HG02763 (cell line): ENCODE measurements at regions not wholly inside any gene's neighbourhood (a gene's known extent, or its start where the extent isn't known, plus 50 kb on each side); places are given as distances from the start of the nearest gene placed in this dataset.

Experiments used
- ATAC-seq: cut with Tn5 transposase; IDR thresholded peaks from one replicate; pipeline ENCODE4 v1.9.1; 2021; ENCODE audit warnings: mild to moderate bottlenecking, moderate library complexity; ENCODE audit not compliant: unreplicated experiment

DNA sequence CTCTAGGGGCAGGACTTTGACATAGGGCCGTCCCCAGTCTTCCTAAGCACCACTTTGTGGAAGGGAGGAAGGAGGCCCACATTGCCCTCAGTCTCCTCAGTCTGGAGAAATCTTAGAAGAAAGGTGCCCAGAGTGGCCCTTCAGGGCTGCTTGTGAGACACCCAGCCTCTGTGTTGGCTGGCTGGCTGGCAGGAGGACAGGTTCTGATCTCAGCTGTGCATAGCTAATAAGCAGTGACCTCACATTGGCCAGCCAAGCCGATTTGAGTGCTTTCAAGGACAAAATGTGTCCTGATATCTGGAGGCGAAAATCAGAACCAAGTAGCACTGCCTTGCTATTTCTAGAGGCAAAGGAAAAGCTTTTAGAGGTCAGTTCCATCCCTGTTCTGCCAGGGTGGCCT is 211.5 kb downstream of the BCOR start:
- ATAC-seq, result no peak

DNA sequence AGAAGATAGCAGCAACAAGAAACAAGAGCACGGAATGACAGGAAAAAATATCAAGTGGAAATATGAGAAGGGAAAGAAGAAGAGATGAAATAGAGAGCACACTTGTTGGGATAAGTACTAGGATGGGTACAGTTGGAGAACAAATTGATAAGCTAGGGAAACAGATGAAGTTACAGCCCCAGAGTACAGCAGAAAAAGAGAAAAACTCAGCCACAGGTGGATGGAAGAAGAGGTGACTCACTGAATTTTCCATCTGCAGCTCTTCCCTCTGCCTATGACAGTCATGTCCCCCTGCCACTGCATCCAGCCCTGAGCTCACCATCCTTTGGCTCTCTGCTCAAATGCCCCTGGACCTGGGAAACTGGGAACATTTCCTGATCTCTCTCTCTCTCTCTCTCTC is 209.0 kb downstream of the BCOR start:
- no peak for ATAC-seq

DNA sequence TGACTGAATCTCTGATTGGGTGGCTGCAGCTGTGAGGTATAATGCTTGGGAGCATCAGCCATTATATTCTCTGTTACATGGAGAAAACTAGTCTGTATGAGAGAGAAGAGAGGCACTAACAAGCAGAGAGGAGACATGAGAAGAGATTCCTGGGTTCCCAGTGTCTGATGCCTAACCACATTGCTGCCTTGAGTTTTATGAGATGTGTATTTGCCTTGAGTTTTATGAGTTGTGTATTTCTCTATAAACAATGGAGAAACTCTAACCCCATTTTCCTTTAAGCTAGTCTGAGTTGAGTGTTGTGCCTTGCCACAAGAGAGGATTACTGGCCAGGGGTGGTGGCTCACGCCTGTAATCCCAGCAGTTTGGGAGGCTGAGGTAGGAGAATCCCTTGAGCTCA is 208.1 kb downstream of the BCOR start:
- no peak for ATAC-seq

DNA sequence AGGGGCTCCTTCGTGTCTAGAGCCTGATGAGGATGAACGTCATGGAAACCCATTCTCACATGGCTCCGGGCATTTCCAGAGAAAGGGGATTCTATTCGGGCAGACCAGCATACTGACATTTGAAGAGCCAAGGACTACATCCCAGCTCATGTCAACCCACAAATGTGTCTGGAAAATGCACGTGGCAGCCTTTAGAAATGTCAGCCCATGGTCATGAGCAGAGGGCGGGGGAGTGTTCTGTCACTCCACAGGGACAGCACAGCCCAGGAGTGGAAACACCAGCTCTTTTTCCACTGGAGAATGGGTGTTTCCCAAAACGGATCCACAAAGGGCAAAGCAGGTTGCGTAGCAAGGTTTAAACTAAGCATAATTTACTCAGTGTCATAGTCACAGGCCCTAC is 207.0 kb downstream of the BCOR start:
- no peak for ATAC-seq

DNA sequence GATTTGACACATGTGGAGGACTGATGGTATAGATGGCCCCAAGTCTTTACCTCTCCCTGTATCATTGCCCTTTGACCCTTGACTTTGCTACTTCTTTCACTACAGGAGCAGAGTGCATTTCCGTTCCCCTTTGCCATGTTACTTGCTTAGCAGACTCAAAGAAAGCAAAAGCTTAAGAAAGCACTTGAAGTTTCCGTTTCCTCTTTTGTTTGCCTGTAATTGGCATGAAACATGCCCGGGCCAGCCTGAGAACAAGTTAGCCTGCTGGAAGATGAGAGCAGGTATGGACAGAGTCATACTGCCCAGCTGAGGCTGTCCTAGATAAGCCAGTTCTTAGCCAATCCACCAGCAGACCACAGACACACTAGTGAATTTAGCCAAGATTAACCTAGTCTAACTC is 206.0 kb downstream of the BCOR start:
- no peak for ATAC-seq

DNA sequence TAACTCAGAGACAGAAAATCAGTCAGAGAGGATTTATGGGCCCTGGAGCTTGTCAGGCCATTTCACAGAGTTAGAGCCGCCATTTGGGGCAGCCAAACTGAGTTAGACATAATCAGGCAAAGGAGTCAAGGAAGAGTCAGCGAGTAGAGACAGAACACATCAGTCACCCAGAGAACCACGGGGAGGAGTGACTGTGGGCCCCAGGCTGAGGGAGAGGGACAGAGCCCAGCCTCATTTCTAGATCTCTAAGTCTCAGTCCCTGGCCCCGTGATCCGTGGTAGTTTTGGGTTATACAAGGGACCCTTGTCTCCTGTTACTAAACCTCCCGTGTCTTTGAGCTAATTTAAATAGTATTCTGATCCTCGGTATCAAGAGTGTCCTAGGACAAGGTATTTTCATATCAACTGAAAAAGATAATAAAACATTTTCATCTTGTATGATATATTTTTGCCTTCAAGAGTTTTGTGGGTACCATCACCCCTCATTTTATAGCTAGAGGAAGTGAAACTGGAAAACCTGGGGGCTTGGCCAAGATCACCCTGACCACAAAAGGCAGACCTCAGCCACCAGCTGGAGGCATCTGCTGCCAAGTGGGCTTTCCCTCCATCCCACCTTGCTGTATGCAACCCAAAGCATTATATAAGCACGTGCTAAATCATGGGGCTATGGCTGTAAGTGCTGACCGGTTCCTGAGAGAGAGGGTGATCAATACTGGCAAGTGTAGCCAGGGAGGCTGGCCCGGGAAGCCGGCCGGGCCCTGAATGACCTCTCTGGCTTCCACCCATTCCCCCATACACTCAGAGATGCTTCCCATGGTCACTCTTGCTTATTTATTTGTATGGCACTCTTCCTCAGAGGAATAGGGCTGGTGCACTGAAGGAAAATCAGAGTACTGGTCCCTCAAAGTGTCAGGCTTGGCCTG is 204.1 kb downstream of the BCOR start:
- ATAC-seq, result no peak

DNA sequence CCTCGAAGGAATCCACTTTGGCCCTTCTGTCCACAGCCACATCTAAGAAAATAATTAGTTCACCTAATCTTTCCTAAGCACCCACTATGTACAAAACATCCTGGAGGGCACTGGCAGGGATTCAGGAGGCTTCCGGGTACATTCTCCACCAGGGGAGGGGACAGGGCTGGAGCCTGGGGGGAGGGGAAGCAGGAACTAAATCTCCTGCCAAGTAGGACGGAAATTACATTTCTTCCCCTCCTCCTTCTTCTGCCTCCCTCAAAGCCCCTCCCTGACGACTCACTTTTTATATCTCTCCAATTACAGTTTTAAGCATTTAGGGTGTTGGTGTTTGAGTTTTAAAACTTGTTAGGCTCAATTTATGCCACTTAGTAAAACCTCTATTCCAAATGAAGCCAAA is 203.1 kb downstream of the BCOR start:
- ATAC-seq, result no peak

DNA sequence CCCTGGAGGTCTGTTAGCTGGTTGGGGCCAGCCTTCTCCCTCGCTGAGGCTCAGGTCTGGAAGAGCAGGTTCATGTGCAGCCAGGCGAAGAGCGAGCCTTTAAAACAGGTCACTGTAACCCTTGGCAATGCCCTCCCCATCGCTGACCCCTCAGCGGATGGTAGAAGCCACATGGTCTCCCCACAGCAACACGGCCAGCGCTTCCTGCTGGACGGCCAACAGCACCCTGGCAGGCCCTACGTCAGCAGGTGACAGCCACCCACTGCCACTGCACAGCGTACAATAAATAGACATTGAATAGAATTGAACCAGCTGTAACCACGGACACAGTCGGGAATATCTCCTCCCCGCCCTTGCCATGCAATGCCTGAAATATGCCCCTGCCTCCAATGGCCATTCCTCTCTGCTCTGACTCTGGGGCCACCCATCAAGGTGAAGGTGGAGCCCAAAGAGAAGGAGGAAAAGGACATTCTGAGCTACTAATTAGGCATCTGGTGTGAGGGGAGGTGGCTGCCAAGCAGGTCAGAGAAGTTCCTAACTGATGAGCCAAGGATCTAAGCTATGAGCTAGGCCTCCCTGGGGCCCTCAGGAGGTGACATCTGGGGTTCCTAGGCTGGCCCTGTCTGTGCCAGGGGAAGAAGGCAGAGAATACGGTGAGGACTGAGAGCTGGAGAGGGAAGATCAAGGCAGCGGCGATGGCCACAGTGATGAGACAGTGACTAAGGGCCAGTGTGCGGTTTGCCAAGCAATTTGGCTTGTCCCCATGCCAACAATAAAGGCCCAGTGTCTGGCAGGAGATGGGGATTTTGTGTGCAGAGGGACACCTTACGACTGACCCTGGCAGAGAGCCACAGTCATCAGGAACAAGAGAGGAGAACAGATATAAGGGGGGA is 202.3 kb downstream of the BCOR start:
- ATAC-seq, result no peak

DNA sequence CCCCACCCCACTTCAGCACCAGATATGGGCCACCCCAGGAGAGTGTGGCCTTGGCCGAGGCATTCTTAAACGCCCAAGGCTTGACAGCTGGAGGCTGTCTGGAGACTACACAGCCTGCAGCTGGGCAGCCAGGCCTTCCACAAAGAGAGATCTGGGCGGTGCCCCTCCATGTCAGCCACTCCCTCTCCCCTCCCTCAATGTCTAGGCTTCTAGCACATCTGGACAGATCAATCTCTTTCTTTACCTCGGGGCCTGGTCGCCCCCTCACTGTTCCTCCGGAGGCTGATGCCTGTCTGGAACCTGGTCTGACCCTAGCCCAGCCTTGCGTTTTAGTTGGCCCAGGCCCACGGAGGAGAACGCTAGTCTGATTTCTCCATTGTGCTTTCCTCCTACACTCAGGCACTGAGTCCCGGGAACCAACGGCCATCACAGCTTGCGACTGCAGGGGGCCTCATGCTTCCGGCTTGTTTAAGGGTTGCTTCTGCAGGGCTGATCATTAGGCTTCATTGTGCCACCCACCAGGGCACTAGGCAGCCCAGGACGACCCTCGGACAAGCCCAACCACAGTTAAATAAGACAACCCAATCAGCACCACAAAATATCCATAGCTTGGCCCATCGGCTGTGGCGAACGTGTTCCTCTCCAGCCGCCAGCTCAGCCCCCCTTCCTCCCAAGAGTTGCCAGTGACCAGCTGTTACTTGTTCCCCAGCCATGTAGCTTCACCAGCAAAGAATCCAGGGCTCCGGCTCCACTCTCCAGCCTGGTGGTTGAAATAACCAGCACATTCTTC is 200.6 kb downstream of the BCOR start:
- no peak for ATAC-seq

DNA sequence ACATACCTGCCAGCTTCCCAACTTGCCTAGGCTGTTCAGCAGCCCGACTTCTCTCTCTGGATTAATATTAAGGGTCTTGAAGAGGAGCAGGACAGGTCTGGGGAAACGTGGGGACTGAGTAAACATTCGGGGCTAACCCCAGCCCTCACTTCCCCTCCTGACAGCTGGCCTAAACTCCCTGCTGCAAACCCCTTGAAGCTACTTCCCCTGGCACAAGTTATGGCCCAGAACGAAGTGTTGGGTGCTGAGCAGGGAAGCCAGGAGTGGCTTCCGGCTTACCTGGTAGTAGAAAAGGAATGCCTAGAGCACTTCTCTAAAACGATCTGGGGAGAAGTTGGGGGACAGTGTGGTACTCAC is 200.0 kb downstream of the BCOR start:
- ATAC-seq, result no peak

DNA sequence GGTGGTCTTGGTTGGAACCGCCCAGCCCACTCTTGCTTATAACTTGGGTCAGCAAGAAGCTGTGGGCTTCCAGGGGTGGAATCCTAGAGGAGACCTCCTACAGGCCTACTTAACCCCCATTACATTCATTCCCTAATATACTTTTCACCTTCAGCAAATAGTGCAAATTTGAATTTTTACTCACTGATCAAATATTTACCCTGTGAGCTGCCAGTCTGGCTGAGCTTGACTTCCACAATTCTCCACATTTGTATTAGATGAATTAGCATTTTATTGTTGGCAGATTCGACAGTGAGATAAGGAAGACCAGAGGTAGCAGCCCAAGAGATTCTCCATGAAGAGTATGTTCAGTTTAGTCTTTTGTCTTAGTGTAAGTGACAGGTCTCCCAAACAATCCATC is 199.6 kb downstream of the BCOR start:
- ATAC-seq, result no peak

DNA sequence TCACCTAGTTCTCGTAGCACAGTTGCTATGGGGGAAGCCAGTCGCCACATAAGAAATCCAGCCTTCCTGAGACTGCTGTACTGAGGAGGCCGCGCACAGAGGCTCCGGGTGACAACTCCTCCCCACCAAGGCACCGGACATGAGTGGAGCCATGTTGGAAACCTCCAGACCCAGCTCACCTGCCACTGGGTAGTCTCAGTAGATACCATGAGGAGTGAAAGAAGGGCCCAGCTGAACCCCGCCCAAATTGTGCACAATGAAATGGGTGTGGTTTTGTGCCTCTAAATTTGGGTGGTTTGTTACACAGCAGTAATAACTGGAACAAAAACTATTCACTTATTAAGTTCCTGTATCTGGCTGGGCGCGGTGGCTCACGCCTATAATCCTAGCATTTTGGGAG is 198.7 kb downstream of the BCOR start:
- ATAC-seq, result no peak

DNA sequence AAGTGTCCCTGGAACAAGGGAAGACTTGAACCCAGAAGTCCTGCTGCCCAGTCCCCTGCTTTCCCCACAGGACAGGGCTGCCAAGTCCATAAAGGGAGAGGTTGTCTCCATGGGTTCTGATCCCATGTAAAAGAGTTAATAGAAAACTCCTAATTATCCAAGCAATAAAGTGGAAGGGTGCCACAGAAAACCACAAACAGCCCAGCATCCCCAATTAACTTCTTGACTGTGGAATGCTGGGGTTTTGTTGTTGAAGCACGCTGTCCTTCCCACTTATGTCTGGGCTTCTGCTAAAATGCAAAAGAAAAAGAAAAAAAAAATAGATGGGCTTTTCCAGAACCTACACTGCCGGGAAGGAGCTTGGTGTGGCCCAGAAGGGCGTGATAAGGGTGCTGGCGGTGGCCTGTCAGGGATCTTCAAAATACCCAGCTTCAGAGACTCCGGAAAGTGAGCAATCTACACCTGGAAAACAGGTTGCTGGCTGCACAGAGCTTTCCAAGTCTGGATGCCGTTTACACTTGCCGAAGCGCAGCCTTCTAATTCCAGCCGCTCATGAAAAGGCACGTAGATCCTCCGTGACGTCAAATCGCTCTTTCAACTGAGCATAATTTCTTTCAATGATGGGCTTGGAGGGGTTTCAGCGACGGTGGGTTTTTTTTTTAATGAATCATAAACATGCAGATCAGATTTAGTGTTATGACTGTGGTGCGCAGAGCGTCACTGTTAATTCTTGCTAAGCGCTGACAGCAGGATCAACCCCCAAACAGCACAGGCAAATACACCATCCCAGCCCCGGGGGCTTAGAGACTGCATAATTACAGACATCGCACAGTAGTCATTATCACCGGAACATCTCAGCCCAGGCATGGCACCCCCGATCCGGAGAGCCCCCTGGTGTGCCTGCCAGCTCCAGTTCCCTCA is 197.6 kb downstream of the BCOR start:
- no peak for ATAC-seq

DNA sequence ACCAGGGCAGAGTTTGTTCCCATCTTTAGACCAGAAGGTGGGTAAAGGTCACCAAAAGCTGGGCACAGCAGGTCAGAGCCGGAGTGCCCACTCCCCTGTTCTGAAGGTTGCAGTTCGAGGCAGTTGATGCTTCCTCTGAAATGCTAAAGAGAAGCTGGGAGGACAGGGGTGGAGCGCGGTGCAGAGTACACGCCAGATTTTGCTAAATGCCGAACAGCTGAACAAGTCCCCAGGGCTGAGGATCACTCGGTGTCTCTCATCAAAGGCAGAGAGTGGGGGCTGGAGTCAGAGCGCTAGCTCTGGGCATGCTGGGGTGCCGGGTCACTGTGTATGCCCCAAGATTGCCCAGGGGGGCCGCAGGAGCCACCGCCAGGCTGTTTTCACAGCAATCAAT is 197.0 kb downstream of the BCOR start:
- no peak for ATAC-seq

DNA sequence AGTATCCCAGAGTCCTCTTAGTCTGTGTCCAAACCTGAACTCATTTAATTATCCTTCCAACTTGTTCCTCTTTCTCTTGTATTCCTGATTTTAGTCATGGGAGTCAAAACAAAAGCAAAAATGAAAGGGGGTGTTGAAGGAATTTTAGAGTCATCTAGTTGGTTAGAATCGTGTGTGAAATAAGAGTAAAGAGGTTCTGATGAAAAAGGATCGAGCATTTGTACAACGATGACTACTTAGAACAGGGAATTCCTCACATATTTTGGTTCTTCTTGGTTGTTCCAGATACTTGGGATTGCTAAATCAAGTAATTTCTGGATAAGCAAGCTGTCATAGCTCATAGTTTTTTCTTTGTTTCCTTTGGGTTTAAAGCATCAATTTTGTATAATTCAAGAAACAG is 194.4 kb downstream of the BCOR start:
- no peak for ATAC-seq

DNA sequence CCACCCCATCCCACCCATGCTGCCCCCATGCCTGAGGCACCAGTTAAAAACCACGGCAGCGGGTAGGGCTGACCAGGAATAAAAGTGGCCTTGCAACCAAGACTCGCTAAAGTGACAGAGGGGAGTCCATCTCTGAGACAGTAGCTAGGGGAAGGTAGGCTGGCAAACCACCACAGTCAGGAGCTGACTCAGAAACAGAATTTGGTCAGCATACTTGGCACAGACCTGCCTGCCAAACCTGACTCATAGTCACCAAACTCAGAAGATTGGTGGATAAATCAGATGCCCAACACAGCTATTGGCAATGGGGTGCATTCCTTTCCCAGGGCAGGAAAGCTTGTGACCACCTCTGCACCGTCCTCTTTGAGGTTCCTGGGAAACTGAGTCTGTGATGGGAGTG is 193.8 kb downstream of the BCOR start:
- ATAC-seq, result no peak

DNA sequence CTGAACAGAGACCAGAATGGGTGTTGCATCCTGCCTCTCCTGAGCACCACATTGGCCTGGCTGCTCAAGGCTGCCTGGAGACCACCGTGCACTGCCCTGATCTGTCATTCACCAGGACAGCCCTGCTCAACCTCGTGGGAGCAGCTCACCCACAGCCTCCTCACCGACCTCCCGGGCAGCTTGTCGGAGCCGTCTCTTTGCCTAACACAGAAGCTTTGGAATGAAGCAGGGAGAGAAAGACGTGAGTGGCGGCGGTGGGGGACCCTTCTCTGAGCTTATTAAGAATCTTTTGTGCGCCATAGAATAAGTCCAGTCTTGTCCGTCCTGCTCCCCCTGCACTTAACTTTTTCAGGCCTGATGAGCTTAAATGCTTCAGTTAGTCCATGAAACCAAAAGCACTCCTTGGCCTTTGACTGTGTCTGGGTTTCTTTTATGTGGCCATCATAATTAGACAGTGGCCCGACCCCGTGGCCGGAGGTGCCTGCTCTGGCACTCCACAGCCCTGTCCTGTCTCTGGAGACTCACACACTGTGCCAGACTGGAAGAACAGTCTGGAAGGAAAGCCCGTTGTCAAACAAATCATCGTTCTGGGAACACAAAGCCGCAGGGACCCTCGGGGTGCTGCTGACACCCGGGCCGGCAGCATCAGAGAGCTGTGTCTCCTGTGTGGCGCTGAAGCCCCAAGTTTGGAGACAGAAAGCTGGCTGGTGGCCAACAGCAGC is 192.8 kb downstream of the BCOR start:
- ATAC-seq, result no peak

DNA sequence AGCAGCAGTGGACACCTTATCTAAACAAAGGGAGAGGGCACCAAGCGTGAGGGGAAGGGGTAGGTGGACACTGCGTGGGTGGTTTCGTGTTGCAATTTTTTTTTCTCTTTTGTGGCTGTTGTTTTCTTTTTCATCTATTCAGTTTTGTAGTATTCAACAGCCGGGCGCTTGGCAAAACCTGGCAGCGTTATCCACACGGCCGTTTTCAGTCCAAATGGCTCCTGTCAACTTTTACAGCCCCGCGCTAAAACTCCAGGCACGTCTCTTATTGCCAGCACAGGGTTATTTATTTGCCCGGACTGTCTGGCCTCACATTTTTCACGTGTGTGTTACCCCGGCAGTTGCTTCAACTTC is 192.2 kb downstream of the BCOR start:
- no peak for ATAC-seq

DNA sequence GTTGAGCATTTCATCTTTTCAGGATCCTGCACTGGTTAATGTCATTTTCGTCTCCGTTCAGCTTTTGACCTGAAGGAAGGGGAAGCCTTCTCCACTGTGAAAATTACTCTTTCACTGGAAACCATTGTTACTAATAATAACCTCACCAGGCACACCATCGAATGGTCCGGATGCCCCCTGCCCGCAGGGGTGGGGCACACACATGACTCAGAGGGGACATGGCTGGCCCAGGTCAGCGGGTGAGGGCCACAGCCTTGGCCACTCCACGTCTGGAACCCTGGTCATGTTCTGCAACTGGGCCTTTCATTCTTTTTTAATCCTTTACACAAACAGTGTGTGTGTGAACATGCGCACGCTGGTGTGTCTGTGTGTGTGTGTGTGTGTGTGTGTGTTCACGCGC is 191.8 kb downstream of the BCOR start:
- ATAC-seq, result no peak
